NCI-H187 (cell line): ENCODE measurements at regions not wholly inside any gene's neighbourhood (a gene's known extent, or its start where the extent isn't known, plus 50 kb on each side); places are given as distances from the start of the nearest gene placed in this dataset.

Experiments
- DNase-seq, 2 experiments: peaks; one replicate each; lab custom pipeline; 2025; lab: John Stamatoyannopoulos, UW

- DNase-seq = no peak
Observed at GRCh38 chr6:66814156-66814555, 1107.1 kb upstream of the EYS start.

GRCh38 chr6:66808771-66809170, 1101.7 kb upstream of the EYS start:
- DNase-seq = no peak

GRCh38 chr6:66796987-66797386, 1090.0 kb upstream of the EYS start:
- no peak for DNase-seq

- no peak for DNase-seq
Observed at GRCh38 chr6:66788579-66788978, 1081.6 kb upstream of the EYS start.

- no peak for DNase-seq
Observed at GRCh38 chr6:66772800-66773199, 1065.8 kb upstream of the EYS start.

- DNase-seq = no peak
Observed at GRCh38 chr6:66771626-66772025, 1064.6 kb upstream of the EYS start.

GRCh38 chr6:66751630-66752029, 1044.6 kb upstream of the EYS start:
- DNase-seq = no peak

GRCh38 chr6:66740346-66740745, 1033.3 kb upstream of the EYS start:
- no peak for DNase-seq

GRCh38 chr6:66735106-66735890, 1028.3 kb upstream of the EYS start:
- no peak for DNase-seq

- no peak for DNase-seq
Observed at GRCh38 chr6:66731310-66731709, 1024.3 kb upstream of the EYS start.

GRCh38 chr6:66725670-66726069, 1018.6 kb upstream of the EYS start:
- no peak for DNase-seq

- no peak for DNase-seq
Observed at GRCh38 chr6:66717801-66718200, 1010.8 kb upstream of the EYS start.

- DNase-seq = no peak
Observed at GRCh38 chr6:66699385-66699784, 992.4 kb upstream of the EYS start.

- no peak for DNase-seq
Observed at GRCh38 chr6:66689608-66690007, 982.6 kb upstream of the EYS start.

GRCh38 chr6:66687611-66688140, 980.6 kb upstream of the EYS start:
- no peak for DNase-seq

GRCh38 chr6:66675906-66676305, 968.9 kb upstream of the EYS start:
- no peak for DNase-seq

GRCh38 chr6:66664112-66664511, 957.1 kb upstream of the EYS start:
- DNase-seq = no peak

GRCh38 chr6:66662721-66663507, 955.9 kb upstream of the EYS start:
- no peak for DNase-seq

- no peak for DNase-seq
Observed at GRCh38 chr6:66662196-66662595, 955.2 kb upstream of the EYS start.

- DNase-seq = no peak
Observed at GRCh38 chr6:66655420-66655819, 948.4 kb upstream of the EYS start.

GRCh38 chr6:66638518-66638917, 931.5 kb upstream of the EYS start:
- no peak for DNase-seq

- DNase-seq = no peak
Observed at GRCh38 chr6:66638099-66638498, 931.1 kb upstream of the EYS start.

- DNase-seq = no peak
Observed at GRCh38 chr6:66628917-66629316, 921.9 kb upstream of the EYS start.
